OCI-LY7 (cell line): ENCODE measurements at regions not wholly inside any gene's neighbourhood (a gene's known extent, or its start where the extent isn't known, plus 50 kb on each side); places are given as distances from the start of the nearest gene placed in this dataset.

Experiments used
- BruUV-seq: library from RNA; stranded (reverse); fragments of 400-500 nt; replicated peaks from 2 replicates; lab custom pipeline; 2021; lab: Mats Ljungman, UMichigan
- CTCF ChIA-PET: fragments of 300-600 bp; sonication (Branson Sonifier 250); formaldehyde crosslinking; loops from one replicate; lab custom pipeline; 2022; ENCODE audit warnings: antibody characterized with exemption; ENCODE audit not compliant: unreplicated experiment; lab: Charles Lee
- POLR2A ChIA-PET: fragments of 300-600 bp; sonication (Branson Sonifier 250); formaldehyde crosslinking; loops from one replicate; lab custom pipeline; 2022; ENCODE audit warnings: antibody characterized with exemption; lab: Charles Lee
- DNase-seq: peaks from one replicate; pipeline ENCODE4 v3.0.0-alpha.2; 2015; ENCODE audit warnings: low spot score
- H2AFZ ChIP-seq: fragments of 200-600 bp; sonication (generic), shearing (Covaris generic); 2 replicates; pipeline ENCODE4 v1.6.1; 2014; ENCODE audit warnings: mild to moderate bottlenecking, antibody characterized with exemption, low read length, moderate library complexity
- H3K27ac ChIP-seq: fragments of 200-600 bp; sonication (generic); 2 replicates; pipeline ENCODE4 v1.5.1; 2014; ENCODE audit warnings: mixed run types, low read depth, mild to moderate bottlenecking, moderate library complexity, low read length, inconsistent platforms; ENCODE audit not compliant: poor library complexity, severe bottlenecking
- H3K36me3 ChIP-seq: fragments of 200-600 bp; sonication (generic); 2 replicates; pipeline ENCODE4 v1.6.1; 2014; ENCODE audit warnings: mild to moderate bottlenecking, antibody characterized with exemption, low read length, moderate library complexity, mixed read lengths; ENCODE audit not compliant: insufficient read depth
- H3K4me1 ChIP-seq: fragments of 200-600 bp; sonication (generic); 2 replicates; pipeline ENCODE4 v1.5.1; 2014; ENCODE audit warnings: mild to moderate bottlenecking, low read length; ENCODE audit not compliant: insufficient read depth, poor library complexity, severe bottlenecking
- H3K4me2 ChIP-seq: fragments of 200-600 bp; sonication (generic); 2 replicates; pipeline ENCODE4 v1.6.1; 2014; ENCODE audit warnings: mild to moderate bottlenecking, low read length
- H3K4me3 ChIP-seq: fragments of 200-600 bp; sonication (generic); 2 replicates; pipeline ENCODE4 v1.5.1; 2014; ENCODE audit warnings: mild to moderate bottlenecking, low read depth, low read length; ENCODE audit not compliant: poor library complexity, severe bottlenecking
- H3K79me2 ChIP-seq: fragments of 200-600 bp; sonication (generic); 2 replicates; pipeline ENCODE4 v1.6.1; 2016; ENCODE audit warnings: low read depth, mild to moderate bottlenecking, low read length, moderate library complexity, mixed read lengths; ENCODE audit not compliant: insufficient read depth
- H3K9me2 ChIP-seq: fragments of 200-600 bp; sonication (generic); 2 replicates; pipeline ENCODE4 v1.6.1; 2016; ENCODE audit warnings: mild to moderate bottlenecking, low read length, mixed read lengths; ENCODE audit not compliant: insufficient read depth
- H3K9me3 ChIP-seq: fragments of 200-600 bp; sonication (generic); 2 replicates; pipeline ENCODE4 v1.6.1; 2014; ENCODE audit warnings: mild to moderate bottlenecking, mixed run types, low read length, mixed read lengths
- H4K20me1 ChIP-seq: fragments of 200-600 bp; sonication (generic); 2 replicates; pipeline ENCODE4 v1.6.1; 2014; ENCODE audit warnings: mild to moderate bottlenecking, antibody characterized with exemption, low read length, moderate library complexity, mixed read lengths; ENCODE audit not compliant: insufficient read depth
- EZH2phosphoT487 ChIP-seq: fragments of 200-600 bp; sonication (generic); IDR thresholded peaks from 2 replicates; pipeline ENCODE4 v1.6.1; 2018; ENCODE audit warnings: low read depth, borderline replicate concordance, mild to moderate bottlenecking, mixed run types, antibody characterized with exemption, low read length, moderate library complexity, mixed read lengths
- intact Hi-C: fragments of 100-400 bp; cut with micrococcal nuclease; formaldehyde crosslinking; loops from one replicate; pipeline ENCODE4 v1.10.0; 2022; ENCODE audit not compliant: unreplicated experiment
- TF ChIP-seq, protein P1 (sequence below): fragments of 200-600 bp; sonication (generic); conservative IDR thresholded peaks from 2 replicates; pipeline ENCODE4 v1.5.1; 2014; ENCODE audit warnings: mild to moderate bottlenecking, antibody characterized with exemption, low read length, moderate library complexity, mixed read lengths

DNA sequence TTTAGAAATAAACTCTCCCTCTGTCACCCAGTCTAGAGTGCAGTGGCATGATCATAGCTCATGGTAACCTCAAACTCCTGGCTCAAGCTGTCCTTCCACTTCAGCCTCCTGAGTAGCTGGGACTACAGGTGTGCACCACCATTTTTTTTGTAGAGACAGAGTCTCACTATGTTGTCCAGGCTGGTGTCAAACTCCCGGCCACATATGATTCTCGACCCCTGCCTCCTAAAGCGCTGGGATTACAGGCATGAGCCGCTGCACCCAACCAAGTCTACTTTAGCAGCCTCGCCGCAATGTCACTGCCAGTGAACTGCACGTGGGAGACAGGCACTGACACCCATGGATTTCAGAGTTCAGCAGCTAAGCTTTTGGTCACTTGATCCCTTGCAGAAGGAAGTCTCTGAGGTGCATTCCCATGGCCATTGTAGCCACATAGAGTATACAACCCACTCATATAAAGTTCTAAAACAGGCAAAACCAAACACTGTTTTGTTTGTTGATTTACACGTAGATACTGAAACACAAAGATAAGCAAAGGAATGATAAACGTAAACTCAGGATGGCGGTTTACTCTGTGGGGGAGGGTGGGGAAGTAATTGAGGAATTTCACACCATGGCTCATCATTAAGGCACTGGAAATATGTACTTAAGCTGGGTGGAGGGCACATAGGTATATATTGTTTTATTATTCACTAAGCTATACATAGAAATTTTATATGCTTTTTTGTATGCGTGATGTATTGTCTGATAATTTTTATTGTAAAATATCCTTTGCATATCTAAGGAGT, 115.0 kb downstream of the MEX3B start:
- no peaks in the 10 kb centered on the region for H3K79me2 ChIP-seq
- H3K9me3 ChIP-seq, result no peaks in the 10 kb centered on the region
- intact Hi-C loops, result no loop called here
- ChIA-PET CTCF (no interaction called here), POLR2A (interaction anchor here (0.5 kb wide), 1 partner anchor 37 kb away, joined by 5 read pairs; no protein-coding TSS in a partner anchor)
- no peak overlapping the region for H2AFZ ChIP-seq
- H3K27ac ChIP-seq, result no peak overlapping the region
- no peak for DNase-seq
- no peaks in the 10 kb centered on the region for H3K36me3 ChIP-seq
- no peaks in the 10 kb centered on the region for H3K4me1 ChIP-seq
- no peak overlapping the region for H3K4me2 ChIP-seq
- H3K4me3 ChIP-seq, result no peak overlapping the region
- no peaks in the 10 kb centered on the region; the same call in 1 of the 2 replicates for H3K9me2 ChIP-seq
- H4K20me1 ChIP-seq, result no peaks in the 10 kb centered on the region
- TF ChIP-seq, protein P1, sequence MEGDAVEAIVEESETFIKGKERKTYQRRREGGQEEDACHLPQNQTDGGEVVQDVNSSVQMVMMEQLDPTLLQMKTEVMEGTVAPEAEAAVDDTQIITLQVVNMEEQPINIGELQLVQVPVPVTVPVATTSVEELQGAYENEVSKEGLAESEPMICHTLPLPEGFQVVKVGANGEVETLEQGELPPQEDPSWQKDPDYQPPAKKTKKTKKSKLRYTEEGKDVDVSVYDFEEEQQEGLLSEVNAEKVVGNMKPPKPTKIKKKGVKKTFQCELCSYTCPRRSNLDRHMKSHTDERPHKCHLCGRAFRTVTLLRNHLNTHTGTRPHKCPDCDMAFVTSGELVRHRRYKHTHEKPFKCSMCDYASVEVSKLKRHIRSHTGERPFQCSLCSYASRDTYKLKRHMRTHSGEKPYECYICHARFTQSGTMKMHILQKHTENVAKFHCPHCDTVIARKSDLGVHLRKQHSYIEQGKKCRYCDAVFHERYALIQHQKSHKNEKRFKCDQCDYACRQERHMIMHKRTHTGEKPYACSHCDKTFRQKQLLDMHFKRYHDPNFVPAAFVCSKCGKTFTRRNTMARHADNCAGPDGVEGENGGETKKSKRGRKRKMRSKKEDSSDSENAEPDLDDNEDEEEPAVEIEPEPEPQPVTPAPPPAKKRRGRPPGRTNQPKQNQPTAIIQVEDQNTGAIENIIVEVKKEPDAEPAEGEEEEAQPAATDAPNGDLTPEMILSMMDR, result no peak
- TF ChIP-seq EZH2phosphoT487, result no peak
- no TSS peak for BruUV-seq

DNA sequence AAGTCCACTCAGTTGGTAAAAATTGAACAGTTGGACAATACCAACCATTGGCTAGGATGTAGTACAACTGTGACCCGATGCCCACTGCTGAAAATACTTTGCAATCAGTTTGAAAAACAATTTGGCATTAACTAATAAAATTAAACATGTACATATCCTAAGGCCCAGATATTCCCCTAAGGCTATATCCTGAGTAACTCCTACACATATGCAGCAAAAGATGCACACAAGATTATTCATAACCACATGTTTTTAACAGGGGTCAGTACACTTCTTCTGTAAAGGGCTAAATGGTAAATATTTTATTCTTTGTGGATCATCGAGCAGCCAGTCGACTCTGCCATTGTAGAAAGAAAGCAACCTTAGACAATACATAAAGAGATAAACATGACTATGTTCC, 116.3 kb downstream of the MEX3B start:
- no peak overlapping the region for H3K27ac ChIP-seq
- no peak for TF ChIP-seq EZH2phosphoT487
- TF ChIP-seq, protein P1, result no peak
- no peaks in the 10 kb centered on the region for H3K9me3 ChIP-seq
- no peak overlapping the region for H2AFZ ChIP-seq
- H3K9me2 ChIP-seq, result no peaks in the 10 kb centered on the region; the same call in 1 of the 2 replicates
- H3K36me3 ChIP-seq, result no peaks in the 10 kb centered on the region
- intact Hi-C loops, result no loop called here
- no peaks in the 10 kb centered on the region for H4K20me1 ChIP-seq
- no peak for DNase-seq
- no peaks in the 10 kb centered on the region for H3K4me1 ChIP-seq
- CTCF ChIA-PET, result no interaction called here
- H3K79me2 ChIP-seq, result no peaks in the 10 kb centered on the region
- POLR2A ChIA-PET, result no interaction called here
- BruUV-seq, result no TSS peak
- H3K4me2 ChIP-seq, result no peak overlapping the region
- no peak overlapping the region for H3K4me3 ChIP-seq

DNA sequence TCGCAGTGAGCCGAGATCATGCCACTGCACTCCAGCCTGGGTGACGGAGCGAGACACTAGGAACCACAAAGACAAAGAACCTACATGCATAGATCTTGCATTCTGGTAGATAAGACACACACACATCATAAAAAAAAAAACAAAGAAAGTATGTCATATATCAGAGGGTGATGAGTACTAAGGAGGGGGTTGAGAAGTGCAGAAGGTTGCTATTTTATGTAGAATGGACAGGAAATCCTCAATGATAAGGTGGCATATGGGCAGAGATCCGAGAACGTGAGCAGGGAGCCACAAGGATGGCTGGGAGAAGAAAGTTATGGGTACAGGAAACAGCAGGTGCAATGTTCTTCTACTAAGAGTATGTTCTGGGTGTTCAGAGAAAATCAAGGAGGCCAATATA, 118.8 kb downstream of the MEX3B start:
- no peaks in the 10 kb centered on the region for H3K79me2 ChIP-seq
- CTCF ChIA-PET, result no interaction called here
- BruUV-seq, result no TSS peak
- no peak for TF ChIP-seq EZH2phosphoT487
- TF ChIP-seq, protein P1, result no peak
- 0 out of 2 replicates have a peak, but pooled peaks cover under 1% of the 10 kb centered on the region for H3K9me3 ChIP-seq
- H3K4me1 ChIP-seq, result no peaks in the 10 kb centered on the region
- POLR2A ChIA-PET, result no interaction called here
- intact Hi-C loops, result no loop called here
- no peaks in the 10 kb centered on the region for H3K36me3 ChIP-seq
- H2AFZ ChIP-seq, result no peak overlapping the region
- no peaks in the 10 kb centered on the region; the same call in 1 of the 2 replicates for H3K9me2 ChIP-seq
- H4K20me1 ChIP-seq, result no peaks in the 10 kb centered on the region
- H3K4me3 ChIP-seq, result no peak overlapping the region
- DNase-seq, result no peak
- no peak overlapping the region for H3K4me2 ChIP-seq
- H3K27ac ChIP-seq, result no peak overlapping the region
